ENCODE measurements at regions not wholly inside any gene's neighbourhood (a gene's known extent, or its start where the extent isn't known, plus 50 kb on each side); places are given as distances from the start of the nearest gene placed in this dataset.

DNA sequence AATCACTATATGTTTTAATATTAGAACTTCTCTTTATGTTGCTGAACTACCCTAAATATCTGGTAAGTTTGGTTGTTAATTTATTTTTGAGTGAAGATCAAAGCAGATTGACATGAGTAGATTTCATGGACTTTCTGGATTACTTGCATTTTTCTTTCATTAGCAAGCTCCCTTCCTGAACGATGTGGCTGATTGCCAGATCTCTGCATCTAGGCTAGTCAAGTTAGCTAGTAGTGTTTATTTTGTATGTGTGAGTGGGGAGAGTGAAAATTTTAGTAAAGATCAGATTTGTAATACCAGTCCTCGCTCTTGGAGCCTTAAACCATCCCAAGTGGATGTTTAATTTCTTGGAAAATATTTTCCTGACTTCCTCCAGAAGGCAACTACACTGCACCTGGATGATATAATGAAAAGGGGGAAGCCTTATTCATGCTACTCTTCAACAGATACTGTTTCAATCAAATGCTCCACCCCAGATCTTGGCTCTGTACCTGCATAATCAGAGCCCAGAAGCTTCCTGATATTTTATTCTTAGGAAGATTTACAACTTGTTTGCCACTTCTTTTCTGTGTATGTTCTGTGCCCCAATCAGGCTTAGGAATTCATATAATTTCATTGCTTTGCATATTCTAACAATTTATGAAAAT lies 143.2 kb upstream of the GRIA4 start:
- no peak for TF ChIP-seq EZH2phosphoT487 (IDR thresholded peaks at IDR 0.05; ENCODE audit: insufficient read depth, low read depth)
- no peak for TF ChIP-seq EZH2 (IDR thresholded peaks at IDR 0.05; ENCODE audit: insufficient read depth, poor library complexity, severe bottlenecking)
- no peak overlapping the region for H2AFZ ChIP-seq
- H3F3A ChIP-seq (ENCODE audit: insufficient read depth) = no peaks in the 10 kb centered on the region
- no peak overlapping the region for H3K27ac ChIP-seq
- H3K79me2 ChIP-seq (ENCODE audit: insufficient read depth) = no peaks in the 10 kb centered on the region
- H4K20me1 ChIP-seq (ENCODE audit: insufficient read depth) = no peaks in the 10 kb centered on the region
- WGBS, 2 experiments (ENCODE audit: low coverage in 1 of 2, low lambda C conversion rate in 2 of 2, missing lambda C conversion rate in 2 of 2) = 31 to 32% methylated on average over 2 of the region's 2 CpGs
- H3K4me1 ChIP-seq (ENCODE audit: insufficient read depth) = no peaks in the 10 kb centered on the region
- in situ Hi-C loops (cut with MboI) = no loop called here
- H3K4me3 ChIP-seq = no peak overlapping the region
- no peaks in the 10 kb centered on the region for H3K27me3 ChIP-seq (replicated peaks; ENCODE audit: insufficient read depth)
- no peak overlapping the region for H3K4me2 ChIP-seq (ENCODE audit: unreplicated experiment)
- H3K9me3 ChIP-seq (ENCODE audit: low read depth) = no peaks in the 10 kb centered on the region
- DNase-seq = peak; percentile 3
- H3K36me3 ChIP-seq (ENCODE audit: low read depth) = no peaks in the 10 kb centered on the region
- no peaks in the 10 kb centered on the region for H3K9me2 ChIP-seq (ENCODE audit: insufficient read depth)
- no peak overlapping the region for H3K9ac ChIP-seq

DNA sequence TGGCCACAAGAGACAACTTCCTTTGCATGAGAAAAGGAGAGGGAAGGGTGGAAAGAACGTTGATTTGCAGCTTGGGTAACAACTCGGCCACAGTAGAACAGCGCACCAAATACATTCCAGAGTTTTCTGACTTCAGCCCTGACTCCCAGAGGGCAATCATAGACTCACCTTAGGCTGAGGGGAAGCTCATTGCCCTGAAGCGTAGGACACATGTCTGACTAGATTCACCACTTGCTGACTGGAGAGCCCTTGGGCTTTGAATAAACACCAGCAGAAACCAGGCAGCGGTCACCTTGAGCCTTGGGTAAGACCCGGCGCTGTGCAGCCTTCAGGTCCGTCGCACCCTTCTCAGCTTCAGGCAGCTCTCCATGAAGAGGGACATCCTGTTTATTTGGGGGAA lies 151.8 kb upstream of the GRIA4 start:
- H3K4me2 ChIP-seq (ENCODE audit: unreplicated experiment) = no peak overlapping the region
- no peaks in the 10 kb centered on the region for H3K79me2 ChIP-seq (ENCODE audit: insufficient read depth)
- no peaks in the 10 kb centered on the region for H3K4me1 ChIP-seq (ENCODE audit: insufficient read depth)
- no peaks in the 10 kb centered on the region for H3K9me3 ChIP-seq (ENCODE audit: low read depth)
- no peak overlapping the region for H2AFZ ChIP-seq
- no peaks in the 10 kb centered on the region for H3K36me3 ChIP-seq (ENCODE audit: low read depth)
- no peak overlapping the region for H3K27ac ChIP-seq
- H3K9me2 ChIP-seq (ENCODE audit: insufficient read depth) = no peaks in the 10 kb centered on the region
- 68 to 75% methylated on average over 9 of the region's 9 CpGs for WGBS, 2 experiments (ENCODE audit: low coverage in 1 of 2, low lambda C conversion rate in 2 of 2, missing lambda C conversion rate in 2 of 2)
- H4K20me1 ChIP-seq (ENCODE audit: insufficient read depth) = no peaks in the 10 kb centered on the region
- H3K9ac ChIP-seq = no peak overlapping the region
- no peak for TF ChIP-seq EZH2 (IDR thresholded peaks at IDR 0.05; ENCODE audit: insufficient read depth, poor library complexity, severe bottlenecking)
- no peak for TF ChIP-seq EZH2phosphoT487 (IDR thresholded peaks at IDR 0.05; ENCODE audit: insufficient read depth, low read depth)
- no peaks in the 10 kb centered on the region for H3F3A ChIP-seq (ENCODE audit: insufficient read depth)
- no peaks in the 10 kb centered on the region for H3K27me3 ChIP-seq (replicated peaks; ENCODE audit: insufficient read depth)
- in situ Hi-C loops (cut with MboI) = no loop called here
- no peak for DNase-seq
- H3K4me3 ChIP-seq = no peak overlapping the region

DNA sequence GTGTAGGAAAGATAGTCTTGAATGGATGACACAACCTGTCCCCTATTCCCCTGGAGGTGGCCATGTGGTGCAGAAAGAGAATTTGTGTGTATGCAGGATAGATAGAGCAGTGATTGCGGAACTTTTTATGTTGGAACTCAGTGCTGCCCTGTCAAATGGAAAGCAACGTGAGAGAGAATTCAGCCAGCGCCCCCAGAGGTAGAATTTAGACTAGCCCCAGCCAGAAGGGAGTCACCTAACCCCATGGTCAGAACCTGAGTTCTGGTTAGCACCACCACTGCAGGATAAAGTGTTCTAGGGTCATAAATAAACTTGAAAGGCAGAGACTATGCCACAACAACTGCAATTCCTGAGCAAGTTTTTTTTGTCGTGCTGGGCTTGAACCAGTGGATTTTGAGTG lies 152.9 kb upstream of the GRIA4 start:
- H3K9ac ChIP-seq = no peak overlapping the region
- H3K9me3 ChIP-seq (ENCODE audit: low read depth) = no peaks in the 10 kb centered on the region
- no peak overlapping the region for H2AFZ ChIP-seq
- H3K4me3 ChIP-seq = no peak overlapping the region
- no peak for DNase-seq
- no peaks in the 10 kb centered on the region for H3K36me3 ChIP-seq (ENCODE audit: low read depth)
- H3K4me1 ChIP-seq (ENCODE audit: insufficient read depth) = no peaks in the 10 kb centered on the region
- H3K27me3 ChIP-seq (replicated peaks; ENCODE audit: insufficient read depth) = no peaks in the 10 kb centered on the region
- no peaks in the 10 kb centered on the region for H3F3A ChIP-seq (ENCODE audit: insufficient read depth)
- 43 to 55% methylated on average over 4 of the region's 4 CpGs for WGBS, 2 experiments (ENCODE audit: low coverage in 1 of 2, low lambda C conversion rate in 2 of 2, missing lambda C conversion rate in 2 of 2)
- H3K79me2 ChIP-seq (ENCODE audit: insufficient read depth) = no peaks in the 10 kb centered on the region
- H3K27ac ChIP-seq = no peak overlapping the region
- H3K4me2 ChIP-seq (ENCODE audit: unreplicated experiment) = no peak overlapping the region
- H3K9me2 ChIP-seq (ENCODE audit: insufficient read depth) = no peaks in the 10 kb centered on the region
- TF ChIP-seq EZH2 (IDR thresholded peaks at IDR 0.05; ENCODE audit: insufficient read depth, poor library complexity, severe bottlenecking) (no peak), EZH2phosphoT487 (IDR thresholded peaks at IDR 0.05; ENCODE audit: insufficient read depth, low read depth) (no peak)
- H4K20me1 ChIP-seq (ENCODE audit: insufficient read depth) = no peaks in the 10 kb centered on the region
- in situ Hi-C loops (cut with MboI) = no loop called here

DNA sequence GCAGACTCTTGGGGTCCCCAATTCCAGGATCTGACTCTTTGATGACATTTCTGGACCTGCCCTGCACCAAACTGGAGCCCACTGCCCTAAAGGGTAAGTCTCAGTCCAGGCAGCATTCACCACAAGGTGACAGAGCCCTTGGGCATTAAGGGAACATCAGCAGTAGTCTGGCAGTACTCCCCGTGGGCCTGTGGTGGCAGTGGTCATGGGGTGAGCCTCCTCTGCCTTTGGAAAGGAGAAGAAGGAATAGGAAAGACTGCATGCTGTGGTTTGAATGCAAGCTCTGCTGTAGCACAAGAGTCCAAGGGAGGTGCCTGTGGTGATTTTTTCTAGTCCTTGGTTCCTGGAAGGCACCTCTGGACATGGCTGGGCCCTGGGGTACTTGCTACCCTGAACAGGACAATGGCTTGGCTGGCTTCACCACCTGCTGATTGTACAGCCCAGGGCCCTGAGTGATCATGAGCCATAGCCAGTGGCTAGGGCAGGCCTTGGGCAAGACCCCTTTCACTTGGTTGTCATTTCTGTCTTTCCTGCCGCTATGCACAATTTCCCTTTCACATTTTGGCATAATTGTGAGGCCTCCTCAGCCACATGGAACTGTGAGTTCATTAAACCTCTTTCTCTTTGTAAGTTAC lies 160.7 kb upstream of the GRIA4 start:
- Histone ChIP-seq H3K9me3 (ENCODE audit: low read depth) (no peaks in the 10 kb centered on the region), H3K79me2 (ENCODE audit: insufficient read depth) (no peaks in the 10 kb centered on the region), H3K36me3 (ENCODE audit: low read depth) (no peaks in the 10 kb centered on the region), H3K4me3 (no peak overlapping the region), H3K4me2 (ENCODE audit: unreplicated experiment) (no peak overlapping the region), H4K20me1 (ENCODE audit: insufficient read depth) (no peaks in the 10 kb centered on the region), H3K27ac (no peak overlapping the region), H3K9me2 (ENCODE audit: insufficient read depth) (no peaks in the 10 kb centered on the region), H3K4me1 (ENCODE audit: insufficient read depth) (no peaks in the 10 kb centered on the region), H3K9ac (no peak overlapping the region), H2AFZ (no peak overlapping the region), H3F3A (ENCODE audit: insufficient read depth) (no peaks in the 10 kb centered on the region), H3K27me3 (replicated peaks; ENCODE audit: insufficient read depth) (no peaks in the 10 kb centered on the region)
- TF ChIP-seq EZH2 (IDR thresholded peaks at IDR 0.05; ENCODE audit: insufficient read depth, poor library complexity, severe bottlenecking) = no peak
- TF ChIP-seq EZH2phosphoT487 (IDR thresholded peaks at IDR 0.05; ENCODE audit: insufficient read depth, low read depth) = no peak
- 56 to 61% methylated on average over 2 of the region's 2 CpGs for WGBS, 2 experiments (ENCODE audit: low coverage in 1 of 2, low lambda C conversion rate in 2 of 2, missing lambda C conversion rate in 2 of 2)
- in situ Hi-C loops (cut with MboI) = no loop called here
- DNase-seq = no peak
